IMR-90 (cell line): ENCODE measurements at regions not wholly inside any gene's neighbourhood (a gene's known extent, or its start where the extent isn't known, plus 50 kb on each side); places are given as distances from the start of the nearest gene placed in this dataset.

Source experiments
- ATAC-seq: fragments of 200-7000 bp; cut with Tn5 transposase; 2 replicates; pipeline ENCODE4 v1.9.1; 2020; ENCODE audit warnings: low read depth, mild to moderate bottlenecking, moderate library complexity
- BruUV-seq: library from RNA; stranded (reverse); fragments of 400-500 nt; replicated peaks from 2 replicates; lab custom pipeline; 2021; lab: Mats Ljungman, UMichigan
- CTCF ChIA-PET: fragments of 300-600 bp; formaldehyde crosslinking; extraction: SDS; loops from one replicate; lab custom pipeline; 2021; ENCODE audit warnings: antibody characterized with exemption; lab: Yijun Ruan, JAX
- POLR2A ChIA-PET: fragments of 300-600 bp; sonication (Branson Sonifier 250); formaldehyde crosslinking; loops from one replicate; lab custom pipeline; 2022; ENCODE audit warnings: antibody characterized with exemption; ENCODE audit not compliant: unreplicated experiment; lab: Charles Lee
- DNase-seq: peaks from one replicate; pipeline ENCODE4 v3.0.0; 2013
- H2AFZ ChIP-seq: replicated peaks from 2 replicates; pipeline ENCODE3; 2013; ENCODE audit warnings: low read length, mild to moderate bottlenecking; ENCODE audit not compliant: poor library complexity
- H2AK5ac ChIP-seq: 2 replicates; pipeline ENCODE4 v1.6.1; 2013; ENCODE audit warnings: low read depth, low read length, inconsistent platforms
- H2AK9ac ChIP-seq: replicated peaks from 2 replicates; pipeline ENCODE3; 2013; ENCODE audit warnings: mild to moderate bottlenecking, low read depth, low read length, moderate library complexity; ENCODE audit not compliant: poor library complexity
- H2BK120ac ChIP-seq: 2 replicates; pipeline ENCODE4 v1.6.1; 2013; ENCODE audit warnings: low read depth, low read length, inconsistent platforms
- H2BK15ac ChIP-seq: 3 replicates; pipeline ENCODE4 v1.6.1; 2013; ENCODE audit warnings: low read depth, low read length, inconsistent platforms
- H2BK20ac ChIP-seq: 2 replicates; pipeline ENCODE4 v1.6.1; 2013; ENCODE audit warnings: low read depth, mild to moderate bottlenecking, inconsistent platforms, low read length, moderate library complexity
- H2BK5ac ChIP-seq: 2 replicates; pipeline ENCODE4 v1.6.1; 2013; ENCODE audit warnings: mild to moderate bottlenecking, low read depth, low read length, inconsistent platforms; ENCODE audit not compliant: poor library complexity, severe bottlenecking
- H3K14ac ChIP-seq: replicated peaks from 2 replicates; pipeline ENCODE4 v1.6.1; 2013; ENCODE audit warnings: low read depth, low read length, inconsistent platforms
- H3K18ac ChIP-seq: 2 replicates; pipeline ENCODE4 v1.6.1; 2013; ENCODE audit warnings: low read depth, low read length, control low read depth
- H3K23ac ChIP-seq: 2 replicates; pipeline ENCODE4 v1.6.1; 2013; ENCODE audit warnings: low read depth, low read length, inconsistent platforms
- H3K27ac ChIP-seq: 2 replicates; pipeline ENCODE4 v1.5.1; 2013; ENCODE audit warnings: mild to moderate bottlenecking, control low read depth, low read length; ENCODE audit not compliant: insufficient read depth
- H3K27me3 ChIP-seq: 2 replicates; pipeline ENCODE4 v1.6.1; 2013; ENCODE audit warnings: low read length; ENCODE audit not compliant: control insufficient read depth, insufficient read depth
- H3K36me3 ChIP-seq: 2 replicates; pipeline ENCODE4 v1.6.1; 2013; ENCODE audit warnings: low read length, mixed read lengths; ENCODE audit not compliant: control insufficient read depth, insufficient read depth
- H3K4ac ChIP-seq: 2 replicates; pipeline ENCODE4 v1.6.1; 2013; ENCODE audit warnings: low read depth, low read length, inconsistent platforms
- H3K4me1 ChIP-seq: 2 replicates; pipeline ENCODE4 v1.6.1; 2013; ENCODE audit warnings: low read length, mixed read lengths; ENCODE audit not compliant: control insufficient read depth, insufficient read depth
- H3K4me2 ChIP-seq: 2 replicates; pipeline ENCODE4 v1.6.1; 2013; ENCODE audit warnings: low read depth, mild to moderate bottlenecking, control low read depth, low read length, moderate library complexity
- H3K4me3 ChIP-seq: 2 replicates; pipeline ENCODE4 v1.5.1; 2013; ENCODE audit warnings: low read depth, mild to moderate bottlenecking, control low read depth, low read length, moderate library complexity; ENCODE audit not compliant: insufficient read depth
- H3K56ac ChIP-seq: 2 replicates; pipeline ENCODE4 v1.6.1; 2013; ENCODE audit warnings: low read length, inconsistent platforms; ENCODE audit not compliant: insufficient read depth; ENCODE audit errors: extremely low read depth
- H3K79me1 ChIP-seq, 2 experiments: 2 replicates each; pipeline ENCODE4 v1.6.1; 2013; ENCODE audit warnings: low read length in 2 of 2, inconsistent platforms in 1 of 2, low read depth in 1 of 2
- H3K9ac ChIP-seq: 2 replicates; pipeline ENCODE4 v1.6.1; 2013; ENCODE audit warnings: low read depth, low read length, control low read depth
- H3K9me1 ChIP-seq: 2 replicates; pipeline ENCODE4 v1.6.1; 2013; ENCODE audit warnings: low read length, inconsistent platforms; ENCODE audit not compliant: insufficient read depth
- H3K9me3 ChIP-seq: 2 replicates; pipeline ENCODE4 v1.6.1; 2013; ENCODE audit warnings: low read length; ENCODE audit not compliant: control insufficient read depth, insufficient read depth
- H4K20me1 ChIP-seq: 2 replicates; pipeline ENCODE4 v1.6.1; 2013; ENCODE audit warnings: low read length, inconsistent platforms; ENCODE audit not compliant: insufficient read depth
- H4K5ac ChIP-seq: 2 replicates; pipeline ENCODE4 v1.6.1; 2013; ENCODE audit warnings: mild to moderate bottlenecking, low read depth, low read length, control low read depth
- H4K8ac ChIP-seq, 2 experiments: 2 replicates each; pipeline ENCODE4 v1.6.1; 2013; ENCODE audit warnings: low read depth in 2 of 2, low read length in 2 of 2, control low read depth in 1 of 2, inconsistent platforms in 1 of 2
- H4K91ac ChIP-seq: 2 replicates; pipeline ENCODE4 v1.6.1; 2013; ENCODE audit warnings: low read depth, low read length, inconsistent platforms; ENCODE audit not compliant: insufficient read depth
- BHLHE40 ChIP-seq: fragments of 150-350 bp; IDR thresholded peaks from 2 replicates; pipeline ENCODE4 v1.6.1; 2016; ENCODE audit warnings: mild to moderate bottlenecking, low read depth, low read length
- CTCF ChIP-seq: conservative IDR thresholded peaks from 2 replicates; pipeline ENCODE4 v1.5.1; 2012; ENCODE audit warnings: mild to moderate bottlenecking, low read depth, low read length, improper control_type of control experiment
- MAFK ChIP-seq: IDR thresholded peaks from 2 replicates; pipeline ENCODE4 v1.6.1; 2012; ENCODE audit warnings: low read depth, low read length, improper control_type of control experiment
- MAZ ChIP-seq: IDR thresholded peaks from 2 replicates; pipeline ENCODE4 v1.6.1; 2012; ENCODE audit warnings: low read depth, mild to moderate bottlenecking, low read length, improper control_type of control experiment, moderate library complexity, borderline replicate concordance
- MXI1 ChIP-seq: IDR thresholded peaks from 2 replicates; pipeline ENCODE4 v1.6.1; 2012; ENCODE audit warnings: low read depth, mild to moderate bottlenecking, low read length, moderate library complexity, borderline replicate concordance
- NFE2L2 ChIP-seq: fragments of 150-350 bp; IDR thresholded peaks from 2 replicates; pipeline ENCODE4 v1.6.1; 2016; ENCODE audit warnings: low read depth, mild to moderate bottlenecking, low read length
- POLR2A ChIP-seq: IDR thresholded peaks from 2 replicates; pipeline ENCODE4 v1.6.1; 2012; ENCODE audit warnings: mild to moderate bottlenecking, low read depth, low read length
- RAD21 ChIP-seq: IDR thresholded peaks from 2 replicates; pipeline ENCODE4 v1.6.1; 2012; ENCODE audit warnings: low read length, improper control_type of control experiment
- RCOR1 ChIP-seq: IDR thresholded peaks from 2 replicates; pipeline ENCODE4 v1.6.1; 2012; ENCODE audit warnings: mild to moderate bottlenecking, low read length, improper control_type of control experiment; ENCODE audit not compliant: insufficient replicate concordance
- SMC3 ChIP-seq: fragments of 150-350 bp; IDR thresholded peaks from 2 replicates; pipeline ENCODE4 v1.6.1; 2016; ENCODE audit warnings: low read depth, mild to moderate bottlenecking, antibody characterized with exemption, low read length, moderate library complexity
- dilution Hi-C: fragments of 300-500 bp; cut with HindIII; formaldehyde crosslinking; loops from one replicate; pipeline ENCODE4 v1.14.3; 2018; ENCODE audit warnings: low sequenced_read_pairs; ENCODE audit not compliant: unreplicated experiment
- in situ Hi-C: fragments of 300-500 bp; cut with MboI; formaldehyde crosslinking; loops from 3 replicates; pipeline ENCODE4 v1.14.3; 2019; ENCODE audit warnings: low sequenced_read_pairs, inconsistent platforms, mixed read lengths
- intact Hi-C: fragments of 100-400 bp; cut with micrococcal nuclease; formaldehyde crosslinking; loops from 2 replicates; pipeline ENCODE4 v1.10.0; 2022
- TF ChIP-seq, protein P1 (sequence below): fragments of 150-350 bp; IDR thresholded peaks from 2 replicates; pipeline ENCODE4 v1.6.1; 2016; ENCODE audit warnings: low read depth, mild to moderate bottlenecking, low read length, moderate library complexity, borderline replicate concordance

- no peak overlapping the region for H3K56ac ChIP-seq
- no peak overlapping the region for H2AFZ ChIP-seq
- TF ChIP-seq SMC3 (no peak), MXI1 (no peak), RCOR1 (no peak), MAFK (no peak), RAD21 (no peak), POLR2A (no peak), MAZ (no peak), CTCF (no peak), BHLHE40 (no peak), NFE2L2 (no peak)
- TF ChIP-seq, protein P1, sequence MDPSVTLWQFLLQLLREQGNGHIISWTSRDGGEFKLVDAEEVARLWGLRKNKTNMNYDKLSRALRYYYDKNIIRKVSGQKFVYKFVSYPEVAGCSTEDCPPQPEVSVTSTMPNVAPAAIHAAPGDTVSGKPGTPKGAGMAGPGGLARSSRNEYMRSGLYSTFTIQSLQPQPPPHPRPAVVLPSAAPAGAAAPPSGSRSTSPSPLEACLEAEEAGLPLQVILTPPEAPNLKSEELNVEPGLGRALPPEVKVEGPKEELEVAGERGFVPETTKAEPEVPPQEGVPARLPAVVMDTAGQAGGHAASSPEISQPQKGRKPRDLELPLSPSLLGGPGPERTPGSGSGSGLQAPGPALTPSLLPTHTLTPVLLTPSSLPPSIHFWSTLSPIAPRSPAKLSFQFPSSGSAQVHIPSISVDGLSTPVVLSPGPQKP: no peak
- no peak overlapping the region for H3K4me3 ChIP-seq
- dilution Hi-C loops: no loop called here
- H3K9ac ChIP-seq: no peak overlapping the region
- H4K8ac ChIP-seq: no peak overlapping the region
- no peak overlapping the region for H3K4ac ChIP-seq
- no peak for ATAC-seq
- H4K20me1 ChIP-seq: no peaks in the 10 kb centered on the region
- H2BK20ac ChIP-seq: no peak overlapping the region
- no peak overlapping the region for H3K18ac ChIP-seq
- ChIA-PET POLR2A (no interaction called here), CTCF (interaction anchor here (0.6 to 1.3 kb wide), 2 partner anchors 11 to 1236 kb away, joined by 3 to 4 read pairs; no protein-coding TSS in a partner anchor)
- H3K23ac ChIP-seq: no peak overlapping the region
- H3K9me3 ChIP-seq: no peaks in the 10 kb centered on the region
- no peaks in the 10 kb centered on the region for H3K79me1 ChIP-seq
- in situ Hi-C loops: no loop called here
- H3K9me1 ChIP-seq: no peaks in the 10 kb centered on the region
- H2BK120ac ChIP-seq: no peak overlapping the region
- no peak overlapping the region for H3K27ac ChIP-seq
- H2AK9ac ChIP-seq: no peak overlapping the region
- no peak overlapping the region for H2AK5ac ChIP-seq
- no TSS peak for BruUV-seq
- H3K36me3 ChIP-seq: no peaks in the 10 kb centered on the region
- no peaks in the 10 kb centered on the region for H3K27me3 ChIP-seq
- no peak overlapping the region for H4K5ac ChIP-seq
- intact Hi-C loops: no loop called here
- H3K4me1 ChIP-seq: no peaks in the 10 kb centered on the region
- H2BK15ac ChIP-seq: no peak overlapping the region
- no peak overlapping the region for H2BK5ac ChIP-seq
- no peak overlapping the region for H3K14ac ChIP-seq
- no peak overlapping the region for H4K91ac ChIP-seq
- no peak overlapping the region for H3K4me2 ChIP-seq
- DNase-seq: no peak
Observed at GRCh38 chr3:78129707-78130106, 1089.8 kb downstream of the ROBO2 start.
